IPS-15b (cell line): ENCODE measurements at regions not wholly inside any gene's neighbourhood (a gene's known extent, or its start where the extent isn't known, plus 50 kb on each side); places are given as distances from the start of the nearest gene placed in this dataset.

Experiments used
- H3K27me3 ChIP-seq: one replicate; pipeline ENCODE4 v1.6.1; 2013; ENCODE audit warnings: low read length; ENCODE audit not compliant: control insufficient read depth, insufficient read depth
- H3K36me3 ChIP-seq: one replicate; pipeline ENCODE4 v1.6.1; 2013; ENCODE audit warnings: low read length; ENCODE audit not compliant: control insufficient read depth, insufficient read depth
- H3K4me1 ChIP-seq: one replicate; pipeline ENCODE4 v1.6.1; 2013; ENCODE audit warnings: mild to moderate bottlenecking, low read length; ENCODE audit not compliant: control insufficient read depth, insufficient read depth
- H3K4me3 ChIP-seq: one replicate; pipeline ENCODE4 v1.5.1; 2013; ENCODE audit warnings: low read depth, low read length
- H3K9ac ChIP-seq: one replicate; pipeline ENCODE4 v1.6.1; 2013; ENCODE audit warnings: low read depth, mild to moderate bottlenecking, low read length
- H3K9me3 ChIP-seq: one replicate; pipeline ENCODE4 v1.6.1; 2013; ENCODE audit warnings: mild to moderate bottlenecking, low read length; ENCODE audit not compliant: control insufficient read depth, insufficient read depth

- Histone ChIP-seq H3K36me3 (no peaks in the 10 kb centered on the region), H3K27me3 (no peaks in the 10 kb centered on the region), H3K9me3 (no peaks in the 10 kb centered on the region), H3K4me3 (no peak overlapping the region), H3K9ac (no peak overlapping the region), H3K4me1 (no peaks in the 10 kb centered on the region)
These were observed 246.2 kb downstream of the FOXO1 start for GRCh38 chr13:40420160-40420740.

DNA sequence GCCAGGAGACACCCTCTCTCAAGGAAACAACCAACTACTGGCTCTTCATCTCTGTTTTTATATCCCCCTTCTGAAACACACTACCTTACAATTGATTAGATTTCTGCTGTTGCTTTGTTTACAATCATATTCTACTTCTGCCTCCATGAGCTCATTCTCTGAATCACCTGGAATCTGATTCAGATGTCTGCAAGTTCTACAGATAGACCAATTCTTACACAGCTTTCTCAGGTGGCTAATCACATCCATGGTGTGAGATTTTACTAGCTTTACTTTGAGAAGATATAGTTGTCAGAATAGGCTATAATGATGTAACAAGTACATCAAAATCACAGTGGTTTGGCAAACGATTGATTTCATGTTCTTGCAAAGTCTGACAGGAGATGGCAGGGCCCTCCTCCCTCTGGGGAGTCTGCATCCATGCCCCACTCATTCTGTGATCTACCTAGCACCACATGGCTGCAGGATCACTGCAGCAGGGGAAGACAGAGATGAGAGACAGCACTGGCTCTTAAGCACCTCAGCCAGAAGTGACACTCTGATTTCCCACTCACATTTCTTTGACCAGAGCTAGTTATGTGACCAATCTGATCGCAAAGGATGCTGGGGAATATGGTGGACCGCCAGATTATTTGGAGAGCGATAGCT is 243.7 kb downstream of the FOXO1 start:
- no peak overlapping the region for H3K9ac ChIP-seq
- no peaks in the 10 kb centered on the region for H3K27me3 ChIP-seq
- no peak overlapping the region for H3K4me3 ChIP-seq
- no peaks in the 10 kb centered on the region for H3K36me3 ChIP-seq
- H3K9me3 ChIP-seq = no peaks in the 10 kb centered on the region
- no peaks in the 10 kb centered on the region for H3K4me1 ChIP-seq

DNA sequence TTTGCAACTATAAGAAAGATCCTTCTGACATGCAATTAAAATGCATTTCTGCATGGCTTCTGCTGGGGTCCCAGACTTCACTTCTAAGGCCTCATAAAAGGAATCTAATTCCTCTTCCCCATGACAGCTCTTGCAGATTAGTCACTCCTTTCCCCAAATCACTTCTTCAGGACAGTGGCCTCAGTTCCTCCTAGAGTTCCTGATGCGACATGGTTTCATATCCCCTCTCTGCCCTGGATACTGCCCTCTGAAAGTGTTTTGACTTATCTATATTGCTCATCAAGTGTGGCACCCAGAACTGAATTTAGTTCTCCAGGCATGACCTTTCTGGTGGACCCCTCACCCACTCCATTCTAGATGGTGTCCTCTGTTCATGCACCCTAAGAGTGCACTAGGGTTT is 238.1 kb downstream of the FOXO1 start:
- Histone ChIP-seq H3K27me3 (no peaks in the 10 kb centered on the region), H3K9me3 (no peaks in the 10 kb centered on the region), H3K4me1 (no peaks in the 10 kb centered on the region), H3K36me3 (no peaks in the 10 kb centered on the region), H3K9ac (no peak overlapping the region), H3K4me3 (no peak overlapping the region)

- no peak overlapping the region for H3K9ac ChIP-seq
- no peaks in the 10 kb centered on the region for H3K4me1 ChIP-seq
- no peaks in the 10 kb centered on the region for H3K36me3 ChIP-seq
- no peaks in the 10 kb centered on the region for H3K27me3 ChIP-seq
- no peak overlapping the region for H3K4me3 ChIP-seq
- H3K9me3 ChIP-seq = no peaks in the 10 kb centered on the region
These were observed 236.5 kb downstream of the FOXO1 start for GRCh38 chr13:40429706-40430545.

DNA sequence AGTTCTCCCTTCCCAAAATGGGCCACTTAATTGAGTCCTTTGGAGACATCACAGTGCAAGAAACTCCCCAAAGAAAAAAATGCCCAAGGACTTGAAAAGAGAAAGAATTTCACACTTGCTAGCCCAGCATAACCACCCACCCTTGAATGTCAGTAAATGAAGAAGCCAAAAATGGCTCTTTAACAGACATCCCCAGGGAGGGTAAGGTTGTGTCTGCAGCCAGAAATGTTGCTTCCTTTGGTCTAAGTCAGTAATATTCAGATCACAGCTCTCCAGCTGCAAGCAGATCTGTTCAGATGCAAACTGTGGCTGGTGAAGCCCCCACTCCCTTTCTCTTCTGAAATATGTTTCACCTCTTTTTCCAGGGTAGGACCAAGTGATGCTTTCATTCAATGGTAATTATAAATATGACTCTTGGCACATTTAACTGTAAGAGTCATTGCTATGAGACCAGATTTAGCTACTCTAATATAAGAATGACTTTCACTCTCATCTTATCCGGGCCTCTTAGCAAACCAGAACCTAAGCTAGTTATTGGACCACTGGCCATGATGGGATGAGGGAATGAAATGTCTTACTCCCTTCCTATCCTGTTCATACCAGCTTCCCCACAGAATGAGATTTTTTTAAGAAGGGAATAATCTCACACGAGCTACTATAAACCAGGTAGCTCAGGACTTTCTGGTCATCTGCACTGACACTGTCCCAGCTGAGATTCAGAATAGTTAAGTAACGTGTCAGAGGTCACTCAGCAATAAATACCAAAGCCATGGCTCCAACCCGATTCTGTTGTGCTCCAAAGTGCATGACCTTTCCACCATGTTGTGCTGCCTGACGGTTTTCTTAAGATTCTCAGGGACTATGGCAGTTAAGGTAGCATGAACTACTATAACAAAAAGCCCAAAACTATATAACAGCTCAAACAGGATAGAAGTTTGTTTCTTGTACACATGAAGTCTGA is 234.1 kb downstream of the FOXO1 start:
- Histone ChIP-seq H3K27me3 (no peaks in the 10 kb centered on the region), H3K9ac (no peak overlapping the region), H3K9me3 (no peaks in the 10 kb centered on the region), H3K4me1 (no peaks in the 10 kb centered on the region), H3K36me3 (no peaks in the 10 kb centered on the region), H3K4me3 (no peak overlapping the region)

- no peak overlapping the region for H3K9ac ChIP-seq
- H3K9me3 ChIP-seq = no peaks in the 10 kb centered on the region
- H3K36me3 ChIP-seq = no peaks in the 10 kb centered on the region
- H3K4me3 ChIP-seq = no peak overlapping the region
- H3K27me3 ChIP-seq = no peaks in the 10 kb centered on the region
- no peaks in the 10 kb centered on the region for H3K4me1 ChIP-seq
These were observed 233.4 kb downstream of the FOXO1 start for GRCh38 chr13:40433001-40433400.

GRCh38 chr13:40433577-40433976 is 232.9 kb downstream of the FOXO1 start:
- H3K4me3 ChIP-seq = no peak overlapping the region
- H3K9me3 ChIP-seq = no peaks in the 10 kb centered on the region
- no peaks in the 10 kb centered on the region for H3K4me1 ChIP-seq
- H3K27me3 ChIP-seq = no peaks in the 10 kb centered on the region
- H3K9ac ChIP-seq = no peak overlapping the region
- no peaks in the 10 kb centered on the region for H3K36me3 ChIP-seq

DNA sequence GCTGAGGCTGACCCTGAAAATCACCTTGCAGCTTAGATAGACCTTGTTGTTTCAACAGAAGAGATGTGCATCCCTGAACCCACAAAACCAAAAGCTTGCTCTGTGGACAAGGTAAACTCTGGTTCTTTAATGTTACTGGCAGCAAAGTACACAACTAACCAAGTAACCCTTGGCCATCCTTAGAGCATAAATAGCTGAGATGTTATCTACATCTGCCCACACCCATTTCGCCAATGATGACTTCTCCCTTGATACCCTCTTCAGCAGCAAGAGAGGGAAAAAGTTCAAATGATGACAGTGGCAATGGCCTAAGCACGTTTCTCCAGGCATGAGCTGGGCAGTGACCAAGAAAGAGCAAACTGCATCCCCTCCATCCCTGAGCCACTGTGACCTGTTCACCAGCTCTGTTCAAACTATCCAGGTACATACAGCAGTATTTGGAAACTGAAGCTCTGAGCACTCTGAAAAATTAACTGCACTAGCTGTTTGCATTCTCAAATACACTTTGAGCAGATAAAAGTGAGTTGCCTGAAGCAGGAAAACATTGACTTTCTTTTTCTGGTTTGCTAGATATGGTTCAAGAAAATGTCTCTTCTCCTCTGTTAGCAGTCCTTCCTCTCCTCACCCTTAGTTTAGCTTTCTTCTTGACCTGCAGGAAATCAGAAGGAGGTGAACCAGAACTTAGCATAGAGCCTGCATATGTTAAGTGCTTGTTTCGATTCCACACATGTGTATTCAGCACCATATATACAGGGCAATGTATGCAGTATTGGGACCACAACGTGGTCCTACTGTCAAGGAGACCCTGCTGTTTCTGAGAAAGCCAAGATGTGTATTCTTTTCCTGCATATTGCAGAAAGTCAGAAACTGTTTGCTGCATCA is 231.7 kb downstream of the FOXO1 start:
- H3K36me3 ChIP-seq = no peaks in the 10 kb centered on the region
- no peaks in the 10 kb centered on the region for H3K4me1 ChIP-seq
- no peaks in the 10 kb centered on the region for H3K9me3 ChIP-seq
- H3K27me3 ChIP-seq = no peaks in the 10 kb centered on the region
- H3K9ac ChIP-seq = no peak overlapping the region
- H3K4me3 ChIP-seq = no peak overlapping the region

GRCh38 chr13:40438022-40438680 is 228.3 kb downstream of the FOXO1 start:
- no peaks in the 10 kb centered on the region for H3K36me3 ChIP-seq
- H3K4me3 ChIP-seq = no peak overlapping the region
- no peaks in the 10 kb centered on the region for H3K27me3 ChIP-seq
- H3K9ac ChIP-seq = no peak overlapping the region
- H3K4me1 ChIP-seq = no peaks in the 10 kb centered on the region
- no peaks in the 10 kb centered on the region for H3K9me3 ChIP-seq

GRCh38 chr13:40438999-40439797 is 227.2 kb downstream of the FOXO1 start:
- H3K9me3 ChIP-seq = no peaks in the 10 kb centered on the region
- H3K4me3 ChIP-seq = no peak overlapping the region
- H3K9ac ChIP-seq = no peak overlapping the region
- H3K27me3 ChIP-seq = no peaks in the 10 kb centered on the region
- no peaks in the 10 kb centered on the region for H3K36me3 ChIP-seq
- no peaks in the 10 kb centered on the region for H3K4me1 ChIP-seq
